Jurkat, Clone E6-1 (cell line): ENCODE measurements at regions not wholly inside any gene's neighbourhood (a gene's known extent, or its start where the extent isn't known, plus 50 kb on each side); places are given as distances from the start of the nearest gene placed in this dataset.
"Not testable (repeated sequence)": the region's sequence is repeated elsewhere in the genome, so short reads cannot be mapped to it uniquely, and the experiment has no call there.

ENCODE experiments used
- DNase-seq: peaks from one replicate; pipeline ENCODE4 v3.0.0-alpha.2; 2011; ENCODE audit warnings: low read depth, low spot score
- H3K4me3 ChIP-seq: 2 replicates; pipeline ENCODE4 v1.5.1; 2011; ENCODE audit warnings: mild to moderate bottlenecking, low read length, control low read depth, moderate library complexity

DNA sequence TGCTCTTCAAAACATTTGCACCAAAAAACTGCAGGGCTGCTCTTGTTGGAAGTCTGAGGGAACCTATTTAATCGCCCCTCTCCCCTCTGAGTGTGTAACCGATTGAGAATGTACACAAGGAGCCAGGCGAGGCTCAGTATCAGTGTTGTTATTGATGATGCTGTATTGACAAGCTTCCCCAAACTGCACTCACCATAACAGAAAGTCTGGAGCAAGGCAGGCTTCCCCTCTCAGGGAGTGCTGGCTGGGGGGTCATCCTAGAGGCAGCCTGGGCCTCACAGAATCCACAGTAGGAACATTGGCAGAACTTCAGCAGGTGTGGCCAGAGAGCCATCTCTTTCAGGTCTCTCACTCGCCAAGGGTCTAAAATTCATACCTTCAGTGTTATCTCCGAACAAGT lies 58.1 kb upstream of the TUNAR start:
- no peak for DNase-seq
- H3K4me3 ChIP-seq: no peak overlapping the region

DNA sequence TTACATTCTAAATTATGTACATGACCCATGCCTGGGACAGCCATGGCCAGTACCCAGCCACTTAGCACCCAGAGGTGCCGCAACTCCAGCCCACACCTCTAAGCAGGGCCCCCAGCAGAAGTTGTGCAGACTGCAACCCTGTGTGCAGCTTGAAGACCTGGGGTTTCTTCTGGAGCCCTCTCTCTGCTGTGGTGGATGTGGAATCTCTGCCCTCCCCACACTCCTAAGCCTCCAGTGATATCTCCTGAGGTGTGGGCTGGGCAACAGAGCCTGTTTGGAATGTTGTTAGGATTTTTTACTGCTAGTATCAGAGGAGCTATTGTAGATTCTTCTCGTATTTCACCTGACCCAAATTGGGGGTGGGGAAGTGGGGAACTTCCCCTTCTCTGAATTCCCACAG lies 59.4 kb upstream of the TUNAR start:
- no peak for DNase-seq
- no peak overlapping the region for H3K4me3 ChIP-seq

DNA sequence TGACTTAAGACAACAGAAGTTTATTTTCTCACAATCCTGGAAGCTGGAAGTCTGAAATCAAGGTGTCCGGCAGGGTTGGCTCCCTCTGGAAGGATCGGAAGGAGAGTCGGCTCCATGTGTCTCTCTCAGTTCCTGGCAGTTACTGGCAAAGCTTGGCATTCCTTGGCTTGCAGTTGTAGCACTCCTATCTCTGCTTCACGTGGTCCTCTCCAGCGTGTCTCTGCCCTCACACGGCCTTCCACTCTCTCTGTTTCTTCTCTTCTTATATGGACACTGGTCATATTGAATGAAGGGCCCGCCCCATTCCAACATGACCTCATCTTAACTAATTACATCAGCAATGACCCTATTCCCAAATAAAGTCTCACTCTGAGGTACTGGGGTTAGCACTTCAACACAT lies 60.1 kb upstream of the TUNAR start:
- no peak for DNase-seq
- H3K4me3 ChIP-seq: no peak overlapping the region

DNA sequence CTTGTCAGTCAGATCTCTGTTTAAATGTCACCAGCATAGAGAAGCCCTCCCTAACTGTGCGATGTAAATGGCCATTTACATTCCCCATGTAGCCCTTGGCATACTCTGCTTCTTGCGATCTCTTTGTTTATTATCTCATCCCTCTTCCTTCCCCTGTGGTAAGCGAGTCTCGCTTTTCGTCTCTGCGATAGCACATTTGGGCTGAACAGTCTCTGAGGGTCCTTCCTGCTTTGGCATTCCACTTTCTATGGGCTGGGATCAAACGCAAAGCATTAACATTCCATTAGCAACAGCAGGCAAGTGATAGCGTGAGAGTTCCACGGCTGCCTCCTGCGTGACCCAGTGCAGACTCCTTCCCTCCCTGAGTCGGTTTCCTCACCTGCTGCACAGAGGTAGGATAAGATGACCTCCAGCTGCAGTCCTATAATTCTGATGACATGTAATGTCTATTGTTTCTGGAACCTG lies 61.4 kb upstream of the TUNAR start:
- H3K4me3 ChIP-seq: no peak overlapping the region
- no peak for DNase-seq

DNA sequence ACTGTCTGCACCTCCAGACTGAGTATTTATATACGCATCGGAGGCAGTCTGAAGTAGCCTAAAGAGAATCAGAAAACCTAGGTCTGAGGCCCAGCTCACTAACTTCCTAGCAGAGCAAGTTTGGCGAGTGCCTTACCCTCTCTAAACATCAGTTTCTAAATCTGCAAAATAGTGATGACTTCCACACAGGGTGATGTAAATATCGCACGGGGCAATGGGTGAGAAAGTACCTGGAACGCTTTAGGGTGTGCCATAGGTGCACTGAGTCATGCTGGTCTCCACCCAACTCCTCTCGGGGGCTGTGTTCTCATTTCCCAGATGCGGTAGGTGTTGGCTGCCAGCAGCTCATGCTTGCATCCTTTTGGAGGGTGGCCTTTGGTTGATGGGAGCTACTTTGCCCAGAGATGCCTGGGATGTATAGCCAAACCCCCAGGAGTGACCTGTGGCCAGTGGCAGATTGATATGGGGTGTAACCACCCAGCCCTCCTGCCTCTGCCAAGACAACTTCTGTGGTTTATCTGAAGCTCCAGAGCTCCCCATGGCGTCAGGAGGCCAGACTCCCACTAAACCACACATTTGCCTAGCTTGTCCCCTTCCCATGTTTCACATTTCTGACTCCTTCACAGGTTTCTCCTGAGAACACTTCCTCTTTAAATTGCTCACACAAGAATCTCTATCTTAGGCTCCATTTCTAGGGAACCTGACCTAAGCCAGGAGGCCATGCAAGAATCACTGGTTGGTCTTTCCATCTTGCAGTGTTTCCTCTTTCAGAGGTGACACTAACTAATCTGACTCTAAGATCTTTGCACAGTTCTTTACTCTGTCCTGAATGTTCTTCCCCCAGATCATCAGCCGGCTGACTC lies 62.0 kb upstream of the TUNAR start:
- no peak for DNase-seq
- no peak overlapping the region for H3K4me3 ChIP-seq

DNA sequence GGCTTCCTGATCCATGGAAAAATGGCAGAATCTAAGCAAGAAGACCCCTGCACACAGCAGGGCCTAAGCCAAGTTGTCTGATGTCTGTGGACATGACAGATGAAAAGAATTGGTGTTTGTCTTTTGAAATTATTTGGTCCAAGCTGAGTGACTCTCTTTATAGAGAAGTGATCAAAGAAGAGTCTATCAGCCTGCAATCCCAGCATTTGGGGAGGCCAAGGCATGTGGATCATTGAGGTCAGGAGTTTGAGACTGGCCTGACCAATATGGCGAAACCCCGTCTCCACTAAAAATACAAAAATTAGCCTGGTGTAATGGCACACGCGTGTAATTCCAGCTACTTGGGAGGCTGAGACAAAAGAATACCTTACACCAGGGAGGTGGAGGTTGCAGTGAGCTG lies 64.8 kb upstream of the TUNAR start:
- H3K4me3 ChIP-seq: no peak overlapping the region
- no peak for DNase-seq

DNA sequence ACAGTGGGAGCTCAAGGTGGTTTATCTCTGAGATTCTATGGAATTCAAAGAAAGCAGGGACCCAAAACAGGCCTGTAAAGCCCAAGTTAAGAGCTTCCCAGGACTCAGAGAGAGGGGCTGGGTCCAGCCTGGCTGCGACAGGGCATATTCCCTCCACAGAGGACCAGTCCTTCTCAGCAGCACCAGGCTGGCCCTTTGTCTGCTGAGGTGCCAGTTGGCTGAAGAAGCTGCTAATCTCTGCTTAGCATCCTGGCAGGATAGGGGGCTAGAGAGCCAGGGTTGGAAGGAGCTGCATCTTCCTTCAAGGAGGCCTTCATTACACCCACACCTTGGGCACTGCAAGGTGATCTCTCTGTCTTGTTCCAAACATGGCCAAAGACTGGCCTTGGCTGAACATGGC lies 68.3 kb upstream of the TUNAR start:
- no peak overlapping the region for H3K4me3 ChIP-seq
- no peak for DNase-seq

DNA sequence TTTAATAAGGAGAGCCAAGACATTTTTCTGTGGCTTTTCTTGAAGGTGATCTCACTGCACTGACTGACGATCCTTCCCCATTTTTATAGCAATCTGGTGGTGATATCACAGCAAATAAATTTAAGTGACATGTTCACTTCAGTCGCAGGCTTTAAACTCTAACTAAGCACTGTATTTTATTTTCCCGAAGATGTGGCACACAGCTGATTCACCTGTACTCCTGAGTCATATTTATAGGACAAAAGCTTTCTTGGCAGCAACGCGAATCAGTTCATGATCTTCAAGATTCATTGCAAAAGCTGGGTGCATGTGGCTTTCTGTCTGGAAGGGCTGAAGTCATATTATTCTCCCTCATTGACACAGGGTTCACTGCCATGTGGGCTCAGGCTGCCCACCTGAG lies 79.8 kb upstream of the TUNAR start:
- no peak overlapping the region for H3K4me3 ChIP-seq
- DNase-seq: no peak

DNA sequence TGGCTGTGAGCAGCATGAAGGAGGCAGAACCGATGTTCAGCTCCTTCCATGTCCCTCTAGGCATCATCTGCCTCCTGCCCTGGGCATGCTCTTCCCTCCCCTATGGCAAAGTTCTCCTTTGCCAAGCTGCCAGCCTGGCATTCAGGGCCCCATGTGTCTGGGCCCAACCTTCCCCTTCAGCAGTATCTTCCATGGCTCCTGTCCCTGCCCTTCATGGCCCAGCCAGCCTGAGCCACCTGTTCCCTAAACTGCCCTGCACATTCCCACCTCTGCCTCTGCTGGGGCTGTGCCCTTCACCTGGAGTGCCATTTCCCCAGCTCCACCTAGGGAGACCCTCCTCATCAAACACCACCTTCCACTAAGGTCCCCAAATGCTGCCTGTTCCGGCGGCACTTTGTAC lies 74.0 kb upstream of the TCL1A start:
- H3K4me3 ChIP-seq: no peak overlapping the region
- DNase-seq: no peak

DNA sequence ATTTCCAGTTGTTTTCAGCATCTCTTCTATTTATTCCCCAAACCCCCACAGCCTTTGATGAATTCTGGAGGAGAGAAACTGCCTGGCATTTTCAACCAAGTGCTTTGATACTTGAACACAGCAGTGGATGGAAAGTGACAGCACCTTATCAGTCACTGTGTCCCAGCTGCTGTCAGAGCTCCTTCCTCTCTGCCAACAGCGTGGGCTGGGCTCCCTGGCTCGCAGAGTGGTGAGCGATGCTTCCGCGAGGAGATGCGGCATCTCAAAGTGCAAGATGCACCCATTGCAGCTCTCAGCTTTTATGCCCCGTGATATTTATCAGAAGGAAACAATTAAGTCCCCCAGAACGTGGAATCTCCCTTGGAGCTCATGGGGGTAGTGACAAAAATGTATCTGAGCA lies 72.6 kb upstream of the TCL1A start:
- H3K4me3 ChIP-seq: no peak overlapping the region
- DNase-seq: no peak

DNA sequence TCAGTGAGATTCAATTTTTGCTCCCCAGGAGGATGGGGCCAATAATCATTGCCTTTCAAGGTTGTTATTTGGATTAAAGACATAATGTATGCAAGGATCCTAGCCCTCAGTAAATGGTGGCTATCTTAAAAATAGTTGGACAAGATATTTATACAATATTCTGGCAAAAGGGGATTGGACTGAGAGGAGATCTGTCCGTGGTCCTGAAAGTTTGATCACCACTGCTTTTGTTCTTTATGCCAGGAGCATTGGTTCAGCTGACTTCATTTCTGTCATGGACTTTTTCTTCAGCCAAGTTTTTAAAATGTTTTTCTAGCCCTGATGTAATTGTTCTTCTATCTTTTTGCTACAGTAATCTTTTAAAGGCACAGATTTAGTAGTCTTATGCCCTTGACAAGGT lies 70.2 kb upstream of the TCL1A start:
- no peak overlapping the region for H3K4me3 ChIP-seq
- peak; percentile 30 for DNase-seq

DNA sequence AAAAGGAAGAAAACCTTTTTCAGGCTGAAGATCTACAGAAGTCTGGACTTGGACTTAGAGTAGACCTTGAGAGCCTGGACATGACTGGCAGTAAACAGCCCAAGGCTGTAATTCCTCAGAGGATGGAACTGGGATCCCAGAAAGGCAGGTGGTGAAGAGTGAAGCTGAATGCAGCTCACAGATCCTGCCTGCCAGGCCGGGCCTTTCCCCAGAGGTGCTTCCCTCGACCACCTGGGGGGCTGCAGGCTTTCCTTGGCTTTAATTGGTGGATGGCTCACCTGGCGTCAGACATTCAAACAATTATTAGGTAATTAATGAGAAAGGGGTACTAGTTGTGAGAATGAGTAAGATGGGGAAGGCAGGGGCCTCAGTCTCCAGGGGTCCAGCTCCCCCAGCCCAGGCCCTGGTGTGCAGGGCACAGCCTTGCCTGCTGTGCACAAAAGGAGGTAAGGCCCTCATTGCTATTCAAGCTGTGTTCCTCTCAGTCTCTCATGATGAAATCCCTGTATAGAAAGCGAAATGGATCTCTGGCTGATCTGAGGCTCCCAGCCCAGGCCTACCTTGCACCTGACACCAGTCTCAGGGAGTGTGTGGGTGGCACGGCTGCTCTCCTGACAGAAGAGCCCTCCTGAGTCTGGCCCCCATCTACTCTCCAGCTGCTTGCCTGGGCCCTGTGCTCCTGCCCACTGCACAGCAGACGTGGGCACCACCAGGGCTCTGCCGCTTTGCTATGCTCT lies 63.0 kb upstream of the TCL1A start:
- H3K4me3 ChIP-seq: no peak overlapping the region
- DNase-seq: no peak

DNA sequence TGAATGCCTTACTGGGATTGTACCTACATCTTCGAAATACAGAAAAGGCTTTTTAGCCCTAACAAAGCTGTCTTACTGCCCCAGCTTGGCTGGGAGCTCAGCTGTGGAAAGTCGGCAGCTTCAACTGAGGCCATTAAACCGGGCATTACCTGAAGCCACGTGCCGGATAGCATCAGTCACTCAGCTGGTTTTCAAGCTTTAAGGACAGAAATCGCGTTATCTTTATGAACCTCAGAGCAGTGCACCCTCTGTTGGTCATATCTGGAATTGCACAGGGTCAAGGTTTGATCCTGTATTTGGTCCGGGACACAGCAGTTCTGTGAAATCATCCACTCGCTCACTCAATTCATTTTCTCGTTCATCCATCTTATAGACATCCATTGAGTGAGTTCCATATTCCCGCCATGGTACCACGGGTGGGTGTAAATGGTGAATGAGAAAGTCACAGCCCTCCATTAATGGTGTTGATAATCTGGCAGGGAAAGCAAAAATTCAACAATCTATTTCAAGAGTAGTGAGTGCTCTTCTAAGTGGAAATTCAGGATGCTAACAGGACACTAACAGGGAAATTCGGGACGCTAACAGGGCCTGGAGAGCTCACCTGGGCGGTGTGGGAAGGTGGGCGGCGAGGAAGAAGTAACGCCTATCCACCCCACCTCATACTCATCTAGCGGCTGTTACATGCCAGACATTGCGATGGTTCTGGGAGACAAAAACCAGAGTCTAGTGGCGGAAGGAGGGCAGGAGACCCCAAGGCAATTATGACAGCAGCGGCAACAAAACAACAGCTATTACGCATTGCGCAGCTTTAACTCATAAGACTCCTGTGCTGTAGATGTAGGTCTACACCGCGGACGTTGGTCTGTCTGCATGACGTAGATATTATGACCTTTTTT lies 60.6 kb upstream of the TCL1A start:
- peak; percentile 59 for DNase-seq
- no peak overlapping the region for H3K4me3 ChIP-seq

DNA sequence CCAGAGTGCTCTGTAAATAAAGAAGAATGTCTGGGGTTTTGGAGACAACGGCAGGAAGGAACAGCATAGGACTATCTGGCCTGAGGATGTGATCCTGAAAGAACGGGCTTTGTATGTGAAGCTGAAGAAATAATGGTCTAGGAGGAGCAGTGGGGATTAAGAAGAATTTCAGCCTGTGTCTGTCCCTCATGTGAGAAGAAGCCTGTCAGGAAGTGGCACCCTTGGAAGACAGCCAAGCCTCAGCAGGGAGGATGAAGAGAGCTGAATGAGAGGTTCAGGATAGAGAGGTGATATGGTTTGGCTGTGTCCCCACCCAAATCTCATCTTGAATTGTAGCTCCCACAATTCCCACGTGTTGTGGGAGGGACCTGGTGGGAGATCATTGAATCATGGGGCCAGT lies 56.9 kb upstream of the TCL1A start:
- no peak overlapping the region for H3K4me3 ChIP-seq
- DNase-seq: peak; percentile 33

DNA sequence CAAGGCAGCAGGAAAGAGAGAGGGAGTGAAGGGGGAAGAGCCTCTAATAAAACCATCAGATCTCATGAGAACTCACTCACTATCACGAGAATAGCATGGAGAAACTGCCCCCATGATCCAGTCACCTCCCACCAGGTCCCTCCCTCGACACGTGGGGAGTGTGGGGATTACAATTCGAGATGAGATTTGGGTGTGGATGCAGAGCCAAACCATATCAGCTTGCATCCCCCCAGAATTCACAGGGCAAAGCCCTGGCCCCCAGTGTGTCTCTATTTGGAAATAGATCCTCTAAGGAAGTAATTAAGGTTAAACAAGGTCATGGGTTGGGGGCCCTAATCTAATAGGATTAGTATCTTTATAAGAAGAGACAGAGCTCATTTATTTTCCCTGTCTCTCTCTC lies 56.1 kb upstream of the TCL1A start:
- no peak for DNase-seq
- no peak overlapping the region for H3K4me3 ChIP-seq

DNA sequence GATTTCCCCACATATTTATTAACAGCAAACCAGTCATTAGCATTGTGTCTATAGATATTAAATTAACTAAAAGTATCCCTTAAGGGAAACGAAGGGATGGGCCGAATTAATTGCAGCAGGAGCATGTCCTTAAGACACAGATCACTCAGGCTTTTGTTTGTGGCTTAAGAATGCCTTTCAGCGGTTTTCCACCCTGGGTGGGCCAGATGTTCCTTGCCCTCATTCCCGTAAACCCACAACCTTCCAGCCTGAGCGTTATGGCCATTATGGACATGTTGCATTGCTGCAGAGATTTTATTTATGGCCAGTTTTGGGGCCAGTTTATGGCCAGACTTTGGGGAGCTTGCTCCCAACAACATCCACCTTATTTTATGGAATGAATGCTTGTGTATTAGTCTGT lies 55.5 kb upstream of the TCL1A start:
- DNase-seq, H3K4me3 ChIP-seq: not testable (repeated sequence)

DNA sequence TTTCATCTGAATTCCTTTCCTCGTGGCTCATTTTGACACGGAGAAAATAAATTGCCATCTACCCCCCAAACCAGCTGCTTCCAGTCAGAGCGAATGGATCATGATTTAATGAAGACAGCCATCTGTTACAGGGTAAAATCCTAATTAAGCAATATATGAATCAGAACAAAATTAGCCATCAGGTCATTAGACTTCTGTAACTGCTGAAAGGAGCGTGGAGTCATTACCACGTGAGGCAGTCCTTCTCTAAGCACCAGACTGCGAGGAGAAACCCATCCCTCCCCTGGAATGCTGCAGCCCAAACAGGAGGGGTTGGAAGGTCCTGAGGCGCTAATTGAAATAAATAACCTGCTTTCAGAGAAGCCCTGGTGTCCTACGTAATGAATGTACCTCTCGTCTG lies 51.1 kb upstream of the TCL1A start:
- H3K4me3 ChIP-seq: no peak overlapping the region
- DNase-seq: no peak

DNA sequence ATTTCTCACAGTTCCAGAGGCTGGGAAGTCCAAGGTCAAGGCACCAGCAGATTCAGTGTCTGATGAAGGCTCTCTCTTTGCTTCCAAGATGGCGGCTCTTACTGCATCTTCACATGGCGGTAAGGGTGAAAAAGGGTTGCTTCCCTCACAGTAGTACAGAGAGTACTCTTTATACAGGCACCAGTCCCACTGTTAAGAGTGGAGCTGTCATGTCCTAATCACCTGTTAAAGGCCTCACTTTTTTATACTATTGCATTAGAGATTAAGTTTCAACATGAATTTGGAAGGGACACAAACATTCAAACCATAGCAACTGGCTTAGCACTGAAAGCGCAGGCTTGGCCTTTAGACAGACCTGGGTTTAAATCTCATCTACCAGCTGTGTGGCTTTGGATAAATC lies 50.0 kb upstream of the TCL1A start:
- no peak for DNase-seq
- no peak overlapping the region for H3K4me3 ChIP-seq
